GM12874 (cell line): ENCODE measurements at regions not wholly inside any gene's neighbourhood (a gene's known extent, or its start where the extent isn't known, plus 50 kb on each side); places are given as distances from the start of the nearest gene placed in this dataset.

Experiments used
- TF ChIP-seq, protein P1 (sequence below): IDR thresholded peaks from 2 replicates; pipeline ENCODE4 v1.5.1; 2011; ENCODE audit warnings: low read depth, mild to moderate bottlenecking, control low read depth, low read length, moderate library complexity; ENCODE audit not compliant: insufficient read depth

DNA sequence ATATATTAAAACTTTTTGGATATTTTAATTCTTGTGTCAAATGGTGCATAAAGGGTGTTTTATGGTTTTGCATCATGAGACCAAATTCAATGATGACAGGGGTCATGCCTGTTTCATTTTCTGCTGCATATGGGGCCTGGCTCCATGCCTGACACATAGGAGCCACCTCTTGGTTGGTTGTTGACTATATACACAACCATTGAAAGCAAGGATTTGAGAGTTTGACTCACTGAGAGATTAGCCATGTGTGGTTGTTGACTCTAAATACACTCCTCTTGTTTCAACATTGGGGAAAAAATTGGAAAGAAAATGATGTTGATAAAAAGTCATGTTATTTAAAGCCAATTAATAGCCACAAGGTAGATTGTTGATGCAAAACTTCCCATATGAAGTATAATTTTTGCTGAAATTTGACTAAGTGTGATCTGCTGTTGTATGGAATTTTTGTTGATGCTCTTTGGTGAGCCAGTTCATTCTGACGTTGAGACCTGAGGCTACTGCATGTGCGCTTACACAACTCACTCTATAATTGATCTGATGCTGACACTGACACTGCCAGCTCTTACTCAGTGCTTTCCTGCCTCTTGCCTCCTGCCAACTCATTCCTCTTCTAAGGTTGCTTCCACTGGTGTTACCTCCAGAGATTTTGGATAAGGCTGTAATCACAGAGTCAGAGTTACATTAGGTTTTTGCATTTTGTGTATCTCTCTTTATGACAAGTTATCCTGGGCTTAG, 446.2 kb upstream of the SLC14A2 start:
- TF ChIP-seq, protein P1, sequence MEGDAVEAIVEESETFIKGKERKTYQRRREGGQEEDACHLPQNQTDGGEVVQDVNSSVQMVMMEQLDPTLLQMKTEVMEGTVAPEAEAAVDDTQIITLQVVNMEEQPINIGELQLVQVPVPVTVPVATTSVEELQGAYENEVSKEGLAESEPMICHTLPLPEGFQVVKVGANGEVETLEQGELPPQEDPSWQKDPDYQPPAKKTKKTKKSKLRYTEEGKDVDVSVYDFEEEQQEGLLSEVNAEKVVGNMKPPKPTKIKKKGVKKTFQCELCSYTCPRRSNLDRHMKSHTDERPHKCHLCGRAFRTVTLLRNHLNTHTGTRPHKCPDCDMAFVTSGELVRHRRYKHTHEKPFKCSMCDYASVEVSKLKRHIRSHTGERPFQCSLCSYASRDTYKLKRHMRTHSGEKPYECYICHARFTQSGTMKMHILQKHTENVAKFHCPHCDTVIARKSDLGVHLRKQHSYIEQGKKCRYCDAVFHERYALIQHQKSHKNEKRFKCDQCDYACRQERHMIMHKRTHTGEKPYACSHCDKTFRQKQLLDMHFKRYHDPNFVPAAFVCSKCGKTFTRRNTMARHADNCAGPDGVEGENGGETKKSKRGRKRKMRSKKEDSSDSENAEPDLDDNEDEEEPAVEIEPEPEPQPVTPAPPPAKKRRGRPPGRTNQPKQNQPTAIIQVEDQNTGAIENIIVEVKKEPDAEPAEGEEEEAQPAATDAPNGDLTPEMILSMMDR, result no peak

- TF ChIP-seq, protein P1, result no peak
Observed at GRCh38 chr18:45169610-45170009, 445.7 kb upstream of the SLC14A2 start.

DNA sequence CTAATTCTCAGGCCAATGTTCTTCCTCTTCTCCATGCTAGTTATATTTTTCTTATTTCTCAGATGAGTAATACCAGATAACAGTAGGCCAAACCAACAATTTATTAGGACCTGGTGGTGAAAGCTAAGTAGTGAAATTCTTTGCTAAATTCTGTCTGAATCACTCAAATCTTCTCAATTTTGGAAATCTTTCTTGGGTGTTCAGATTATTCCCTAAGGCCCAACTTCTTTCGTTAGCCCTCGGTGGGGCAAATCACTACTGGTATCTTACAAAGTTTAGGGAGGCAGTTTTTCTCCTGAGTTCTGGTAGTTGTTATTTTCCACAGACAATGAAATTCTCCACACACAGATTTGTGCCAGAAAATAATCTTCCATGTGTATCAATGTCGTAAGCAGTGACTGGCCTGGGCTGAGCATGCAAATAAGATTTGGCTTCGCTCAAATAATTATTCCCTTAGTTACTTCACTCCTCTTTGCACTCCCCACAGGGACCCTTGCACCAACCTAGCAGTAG, 443.5 kb upstream of the SLC14A2 start:
- TF ChIP-seq, protein P1, result no peak

- TF ChIP-seq, protein P1, result no peak
Observed at GRCh38 chr18:45173327-45173726, 441.9 kb upstream of the SLC14A2 start.

DNA sequence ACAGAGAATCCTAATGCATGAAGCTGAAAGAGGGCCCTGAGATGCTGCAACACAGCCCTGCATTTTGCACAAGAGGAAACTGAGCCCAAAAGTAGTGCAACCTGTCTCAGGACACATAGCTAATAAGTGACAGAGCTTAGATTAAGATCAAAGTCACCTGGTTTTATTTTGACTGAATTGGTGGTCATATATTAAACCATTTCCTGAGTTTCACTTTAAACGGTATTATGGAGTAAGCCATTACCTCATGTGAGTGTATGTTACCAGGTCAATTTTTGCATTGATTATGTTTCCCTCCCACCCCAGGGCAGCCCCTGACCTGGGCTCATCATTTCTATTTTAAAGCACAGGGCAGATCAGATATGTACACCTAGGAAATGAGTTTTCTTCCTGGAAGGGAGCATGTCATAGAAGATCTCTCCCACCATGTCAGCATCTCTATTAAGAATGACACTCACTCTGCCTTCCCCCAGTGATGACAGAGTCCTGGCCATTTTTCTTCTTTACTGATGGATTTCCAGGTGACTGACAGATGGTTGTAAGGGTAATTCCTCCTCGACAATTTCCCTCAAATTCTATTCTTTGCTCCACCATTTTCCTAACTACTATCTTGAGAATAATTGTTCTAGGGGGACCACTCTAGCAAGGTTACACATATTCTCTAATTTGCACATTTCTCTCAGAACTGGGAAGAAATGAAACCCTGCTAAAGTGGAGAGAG, 441.3 kb upstream of the SLC14A2 start:
- TF ChIP-seq, protein P1, result no peak

DNA sequence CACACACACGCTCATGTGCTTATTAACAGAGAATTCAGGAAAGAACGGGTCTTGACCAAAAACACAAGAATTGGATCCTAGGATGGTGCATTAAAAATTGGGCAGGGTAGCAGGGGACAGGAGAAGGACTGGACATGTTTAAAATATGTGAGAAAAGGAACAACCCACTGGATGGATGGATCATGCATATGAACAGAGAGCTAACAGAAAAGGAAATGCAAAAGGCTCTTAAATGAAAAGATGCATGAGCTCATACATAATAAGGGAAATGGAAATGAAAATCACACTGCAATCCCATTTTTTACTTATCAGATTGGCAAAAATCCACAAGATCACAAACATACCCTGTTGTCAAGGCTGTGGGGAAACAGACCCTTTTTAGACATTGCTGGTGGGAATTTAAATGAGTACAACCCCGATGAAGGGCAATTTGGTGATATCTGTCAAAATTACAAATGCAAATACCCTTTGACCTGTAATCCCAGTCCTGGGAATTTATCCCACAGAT, 440.6 kb upstream of the SLC14A2 start:
- TF ChIP-seq, protein P1, result no peak

GRCh38 chr18:45175511-45175910, 439.8 kb upstream of the SLC14A2 start:
- TF ChIP-seq, protein P1, result no peak
